Uterus (tissue), 2 donors: ENCODE measurements at regions not wholly inside any gene's neighbourhood (a gene's known extent, or its start where the extent isn't known, plus 50 kb on each side); places are given as distances from the start of the nearest gene placed in this dataset.

Experiments
- POLR2A ChIP-seq, 2 donors: fragments of 450-650 bp; IDR thresholded peaks; one replicate each; pipeline ENCODE4 v1.6.1; 2016; ENCODE audit warnings: antibody characterized with exemption in 2 of 2, mild to moderate bottlenecking in 1 of 2, moderate library complexity in 1 of 2
- TF ChIP-seq, protein P1 (sequence below), 4 experiments: fragments of 200-600 bp in 2 of 4; fragments of 450-650 bp in 2 of 4; sonication (generic) in 2 of 4; IDR thresholded peaks; one replicate each; pipeline ENCODE4 v1.5.1; 2016 to 2019; ENCODE audit warnings: antibody characterized with exemption in 4 of 4, mild to moderate bottlenecking in 2 of 4, moderate library complexity in 1 of 4

DNA sequence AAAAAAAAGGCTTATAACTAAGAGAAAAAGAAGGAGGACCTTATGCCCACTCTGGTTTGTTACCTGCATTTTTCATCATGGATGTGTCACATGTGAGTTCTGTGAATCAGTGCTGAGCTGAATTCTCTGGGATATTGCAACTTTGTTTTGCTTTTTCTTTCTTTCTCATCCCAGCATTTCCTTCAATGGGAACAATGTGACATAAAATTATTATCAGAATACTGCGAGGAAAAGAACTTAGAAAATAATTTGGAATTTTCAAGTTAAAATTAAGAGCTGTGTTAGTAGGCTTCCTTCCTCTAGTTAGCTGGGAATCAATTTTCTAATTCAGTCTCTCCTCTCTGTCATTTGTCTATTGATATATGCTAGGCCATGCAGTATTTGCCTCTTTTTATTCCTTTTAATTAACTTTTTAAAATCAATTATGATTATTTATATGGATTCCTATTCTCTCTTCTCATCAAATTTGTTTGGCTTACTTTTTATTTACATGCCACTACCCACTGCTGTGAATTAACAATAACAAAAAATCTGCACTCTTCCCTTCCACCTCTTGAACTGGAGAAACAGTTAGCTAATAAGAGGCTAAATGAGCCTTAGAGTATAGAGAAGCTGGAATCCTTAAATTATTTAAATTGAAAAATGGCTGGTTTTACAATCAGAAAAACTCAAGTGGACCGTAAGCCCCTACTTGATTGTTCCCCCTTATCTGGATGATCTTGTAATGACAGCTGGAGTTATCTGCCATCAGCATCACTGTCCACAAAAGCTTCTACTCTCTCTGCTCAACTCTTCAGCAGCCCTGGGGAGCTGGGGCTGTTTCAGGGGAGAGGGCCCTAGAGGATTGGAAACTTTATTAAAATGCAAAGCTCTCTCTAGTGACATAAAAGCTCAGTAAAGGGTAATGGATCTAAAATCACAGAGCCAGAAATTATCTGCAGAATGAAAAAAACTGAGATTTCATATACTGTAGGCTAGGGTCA is 95.3 kb upstream of the SOX2 start:
- TF ChIP-seq POLR2A (IDR thresholded peaks at IDR 0.05): no peak
- TF ChIP-seq, protein P1, sequence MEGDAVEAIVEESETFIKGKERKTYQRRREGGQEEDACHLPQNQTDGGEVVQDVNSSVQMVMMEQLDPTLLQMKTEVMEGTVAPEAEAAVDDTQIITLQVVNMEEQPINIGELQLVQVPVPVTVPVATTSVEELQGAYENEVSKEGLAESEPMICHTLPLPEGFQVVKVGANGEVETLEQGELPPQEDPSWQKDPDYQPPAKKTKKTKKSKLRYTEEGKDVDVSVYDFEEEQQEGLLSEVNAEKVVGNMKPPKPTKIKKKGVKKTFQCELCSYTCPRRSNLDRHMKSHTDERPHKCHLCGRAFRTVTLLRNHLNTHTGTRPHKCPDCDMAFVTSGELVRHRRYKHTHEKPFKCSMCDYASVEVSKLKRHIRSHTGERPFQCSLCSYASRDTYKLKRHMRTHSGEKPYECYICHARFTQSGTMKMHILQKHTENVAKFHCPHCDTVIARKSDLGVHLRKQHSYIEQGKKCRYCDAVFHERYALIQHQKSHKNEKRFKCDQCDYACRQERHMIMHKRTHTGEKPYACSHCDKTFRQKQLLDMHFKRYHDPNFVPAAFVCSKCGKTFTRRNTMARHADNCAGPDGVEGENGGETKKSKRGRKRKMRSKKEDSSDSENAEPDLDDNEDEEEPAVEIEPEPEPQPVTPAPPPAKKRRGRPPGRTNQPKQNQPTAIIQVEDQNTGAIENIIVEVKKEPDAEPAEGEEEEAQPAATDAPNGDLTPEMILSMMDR (IDR thresholded peaks at IDR 0.05): no peak
